ENCODE measurements at regions not wholly inside any gene's neighbourhood (a gene's known extent, or its start where the extent isn't known, plus 50 kb on each side); places are given as distances from the start of the nearest gene placed in this dataset.

GRCh38 chr3:5431146-5431545 is 243.6 kb downstream of the EDEM1 start:
- DNase-seq, result no peak

- DNase-seq, result no peak
These were observed 244.4 kb downstream of the EDEM1 start for GRCh38 chr3:5431811-5432378.

- DNase-seq, result no peak
These were observed 249.8 kb downstream of the EDEM1 start for GRCh38 chr3:5437296-5437782.

- DNase-seq, result no peak
These were observed 250.3 kb downstream of the EDEM1 start for GRCh38 chr3:5437783-5438323.

GRCh38 chr3:5441401-5441800 is 253.9 kb downstream of the EDEM1 start:
- DNase-seq, result no peak

GRCh38 chr3:5442106-5442785 is 254.7 kb downstream of the EDEM1 start:
- DNase-seq, result no peak

- DNase-seq, result no peak
These were observed 255.3 kb downstream of the EDEM1 start for GRCh38 chr3:5442786-5443138.

- DNase-seq, result no peak
These were observed 256.7 kb downstream of the EDEM1 start for GRCh38 chr3:5444253-5444652.

GRCh38 chr3:5445676-5446201 is 258.2 kb downstream of the EDEM1 start:
- no peak for DNase-seq

GRCh38 chr3:5448246-5448645 is 260.7 kb downstream of the EDEM1 start:
- DNase-seq, result no peak

- DNase-seq, result no peak
These were observed 261.3 kb downstream of the EDEM1 start for GRCh38 chr3:5448816-5449215.

- DNase-seq, result no peak
These were observed 268.7 kb downstream of the EDEM1 start for GRCh38 chr3:5456199-5456598.

- DNase-seq, result no peak
These were observed 271.0 kb downstream of the EDEM1 start for GRCh38 chr3:5458526-5458925.

GRCh38 chr3:5462086-5462485 is 274.6 kb downstream of the EDEM1 start:
- no peak for DNase-seq

- DNase-seq, result no peak
These were observed 276.5 kb downstream of the EDEM1 start for GRCh38 chr3:5463991-5464390.

- no peak for DNase-seq
These were observed 277.1 kb downstream of the EDEM1 start for GRCh38 chr3:5464649-5465048.

GRCh38 chr3:5465183-5465582 is 277.7 kb downstream of the EDEM1 start:
- DNase-seq, result no peak

GRCh38 chr3:5466065-5466464 is 278.6 kb downstream of the EDEM1 start:
- DNase-seq, result no peak

- DNase-seq, result no peak
These were observed 279.2 kb downstream of the EDEM1 start for GRCh38 chr3:5466717-5467116.

GRCh38 chr3:5473471-5473870 is 286.0 kb downstream of the EDEM1 start:
- DNase-seq, result no peak

GRCh38 chr3:5476403-5476802 is 288.9 kb downstream of the EDEM1 start:
- no peak for DNase-seq

- DNase-seq, result no peak
These were observed 291.8 kb downstream of the EDEM1 start for GRCh38 chr3:5479229-5479799.

GRCh38 chr3:5480190-5480589 is 292.7 kb downstream of the EDEM1 start:
- DNase-seq, result no peak

GRCh38 chr3:5485427-5485826 is 297.9 kb downstream of the EDEM1 start:
- no peak for DNase-seq
